HG03439 (cell line): ENCODE measurements at regions not wholly inside any gene's neighbourhood (a gene's known extent, or its start where the extent isn't known, plus 50 kb on each side); places are given as distances from the start of the nearest gene placed in this dataset.

Experiments used
- ATAC-seq: cut with Tn5 transposase; IDR thresholded peaks from one replicate; pipeline ENCODE4 v1.9.1; 2021; ENCODE audit warnings: mild to moderate bottlenecking, moderate library complexity; ENCODE audit not compliant: unreplicated experiment

- no peak for ATAC-seq
These were observed 277.8 kb upstream of the NEBL start for GRCh38 chr10:21174715-21175495.

GRCh38 chr10:21173802-21174714 lies 276.9 kb upstream of the NEBL start:
- no peak for ATAC-seq

GRCh38 chr10:21172930-21173801 lies 276.1 kb upstream of the NEBL start:
- ATAC-seq: no peak

DNA sequence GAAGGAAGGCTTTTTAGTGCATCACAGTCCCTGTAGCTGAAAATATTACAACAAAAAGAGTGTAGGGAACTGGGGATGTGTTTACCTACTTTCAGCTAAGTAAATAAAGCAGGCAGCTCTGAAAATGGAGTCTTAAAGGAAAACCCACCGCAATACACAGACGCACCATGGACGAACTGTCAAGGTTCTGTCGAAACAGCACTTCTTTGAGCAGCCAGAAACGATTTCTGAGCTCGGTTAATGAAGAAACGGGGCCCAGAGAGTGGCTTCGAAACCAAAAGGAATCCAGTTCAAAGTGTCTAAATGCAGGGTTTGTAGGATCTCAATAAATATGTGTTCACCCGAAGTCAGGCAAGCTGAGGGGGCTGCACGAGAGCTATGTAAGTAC lies 275.4 kb upstream of the NEBL start:
- ATAC-seq: no peak

DNA sequence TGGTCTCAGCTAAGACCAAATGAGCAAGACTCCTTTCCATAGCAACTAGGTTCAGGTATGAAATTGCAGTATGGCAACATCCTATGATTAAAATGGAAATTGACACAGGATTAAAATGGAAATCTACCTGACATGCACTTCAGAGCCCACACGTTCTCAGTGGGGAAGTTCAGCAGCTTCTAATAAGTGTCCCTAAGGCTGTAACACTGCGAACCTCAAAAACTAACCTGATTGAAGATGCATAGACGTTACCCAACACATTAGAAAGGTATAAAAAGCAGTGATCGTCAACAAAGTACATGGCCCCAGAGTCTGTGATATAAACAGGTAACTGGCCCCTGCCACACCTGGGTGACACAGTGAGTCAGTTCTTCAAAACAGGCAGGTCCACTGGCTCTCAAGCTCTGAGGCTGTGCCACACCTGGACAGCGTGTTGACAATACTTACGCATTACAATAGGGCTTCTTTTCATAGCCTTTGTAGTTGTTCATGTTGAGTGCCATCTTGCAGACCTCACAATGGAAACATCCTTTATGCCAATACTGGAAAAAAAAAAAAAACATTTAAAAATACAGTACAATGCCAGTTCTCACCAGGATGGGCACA lies 274.9 kb upstream of the NEBL start:
- no peak for ATAC-seq

DNA sequence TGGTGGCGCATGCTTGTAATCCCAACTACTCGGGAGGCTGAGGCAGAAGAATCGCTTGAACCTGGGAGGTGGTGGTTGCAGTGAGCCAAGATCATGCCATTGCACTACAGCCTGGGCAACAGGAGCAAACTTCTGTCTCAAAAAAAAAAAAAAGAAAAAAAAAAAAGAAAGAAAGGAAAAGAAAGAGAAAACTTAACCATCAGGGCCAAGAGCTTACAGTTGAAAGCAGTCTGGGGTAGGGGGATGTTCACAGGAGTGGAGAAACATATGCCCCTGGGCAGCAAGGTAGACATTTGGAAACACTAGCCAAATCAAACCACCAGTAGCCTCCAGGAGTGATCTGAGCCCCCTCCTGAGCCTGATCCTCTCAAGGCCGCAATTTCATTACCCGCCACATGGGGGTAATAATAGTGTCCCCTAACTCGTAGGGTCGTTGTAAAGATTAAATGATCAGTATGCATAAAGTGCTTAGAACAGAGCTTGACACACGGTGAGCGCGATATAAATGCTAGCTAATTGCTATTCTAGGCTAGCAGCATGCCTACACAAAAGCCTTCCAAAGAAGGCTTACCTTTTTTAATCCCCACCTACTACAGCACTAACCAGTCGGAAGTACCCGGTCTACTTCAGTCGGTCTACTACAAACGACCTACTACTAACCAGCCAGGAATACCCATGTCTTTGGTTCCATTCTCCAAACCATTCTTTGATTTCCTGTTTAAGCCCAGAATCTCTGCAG lies 274.3 kb upstream of the NEBL start:
- ATAC-seq: no peak

DNA sequence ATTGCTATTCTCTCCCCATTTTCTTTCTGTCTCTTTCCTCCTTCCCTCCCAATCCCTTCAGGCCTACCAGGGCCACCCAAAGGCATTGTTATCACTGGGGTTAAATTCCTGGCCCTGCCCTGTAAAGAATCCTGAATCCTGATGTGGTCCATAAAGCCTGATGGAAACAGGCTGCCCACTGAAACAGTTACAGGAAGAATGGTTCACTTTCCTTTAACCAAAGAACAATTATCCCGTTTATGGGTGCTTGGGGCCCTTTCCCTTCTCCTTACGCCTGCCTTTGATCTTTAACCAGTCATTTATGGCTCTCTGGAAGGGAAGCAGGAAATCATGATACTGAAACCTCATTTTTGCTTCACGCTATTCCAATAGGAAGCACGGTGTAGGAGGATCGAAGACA lies 273.1 kb upstream of the NEBL start:
- ATAC-seq: no peak

- no peak for ATAC-seq
These were observed 272.2 kb upstream of the NEBL start for GRCh38 chr10:21169271-21169670.

GRCh38 chr10:21167288-21168010 lies 270.3 kb upstream of the NEBL start:
- no peak for ATAC-seq

- no peak for ATAC-seq
These were observed 269.6 kb upstream of the NEBL start for GRCh38 chr10:21166557-21167287.

DNA sequence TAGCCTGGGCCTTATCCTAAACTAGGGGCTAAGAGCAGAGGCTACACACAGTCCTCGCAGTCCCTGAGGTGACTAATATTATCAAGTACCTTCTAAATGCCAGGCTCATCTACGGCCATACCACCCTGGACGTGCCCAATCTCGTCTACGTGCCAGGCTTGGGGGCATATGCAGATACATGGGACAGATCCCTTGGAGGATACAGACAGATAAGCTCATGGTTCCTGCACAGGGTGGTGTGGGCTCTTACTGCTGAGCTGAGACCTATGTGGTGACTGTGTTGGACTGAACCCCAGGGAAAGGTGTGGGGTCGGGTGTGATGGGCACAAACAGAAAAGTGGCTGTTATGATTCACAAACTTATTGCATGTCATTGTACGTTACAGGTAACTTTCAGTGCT lies 268.4 kb upstream of the NEBL start:
- no peak for ATAC-seq

GRCh38 chr10:21164687-21165086 lies 267.6 kb upstream of the NEBL start:
- ATAC-seq: no peak

- no peak for ATAC-seq
These were observed 265.8 kb upstream of the NEBL start for GRCh38 chr10:21162948-21163347.

- ATAC-seq: no peak
These were observed 264.5 kb upstream of the NEBL start for GRCh38 chr10:21161647-21162046.

DNA sequence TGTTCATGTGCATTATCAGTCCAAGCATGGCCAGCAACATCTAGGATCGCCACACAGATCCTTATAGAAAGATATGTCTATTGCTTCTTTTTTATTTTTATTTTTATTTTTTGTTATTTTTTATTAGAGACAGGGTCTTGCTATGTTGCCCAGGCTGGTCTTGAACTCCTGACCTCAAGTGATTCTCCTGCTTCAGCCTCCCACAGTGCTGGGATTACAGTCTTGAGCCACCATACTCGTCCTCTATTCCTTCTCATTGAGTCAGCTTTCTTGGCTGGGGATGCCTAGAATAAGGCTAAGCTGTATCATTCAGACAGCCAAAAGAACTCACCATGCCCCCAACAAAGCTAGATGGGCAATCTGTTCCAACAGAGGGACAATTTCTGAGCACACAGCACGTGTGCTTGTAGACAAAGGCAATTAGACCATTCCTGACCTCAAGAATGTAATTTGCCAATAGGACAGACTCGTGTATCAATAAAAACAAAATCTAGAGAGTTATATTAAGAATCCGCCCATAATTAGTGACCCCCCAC lies 264.0 kb upstream of the NEBL start:
- ATAC-seq: no peak

- no peak for ATAC-seq
These were observed 263.0 kb upstream of the NEBL start for GRCh38 chr10:21160116-21160515.

DNA sequence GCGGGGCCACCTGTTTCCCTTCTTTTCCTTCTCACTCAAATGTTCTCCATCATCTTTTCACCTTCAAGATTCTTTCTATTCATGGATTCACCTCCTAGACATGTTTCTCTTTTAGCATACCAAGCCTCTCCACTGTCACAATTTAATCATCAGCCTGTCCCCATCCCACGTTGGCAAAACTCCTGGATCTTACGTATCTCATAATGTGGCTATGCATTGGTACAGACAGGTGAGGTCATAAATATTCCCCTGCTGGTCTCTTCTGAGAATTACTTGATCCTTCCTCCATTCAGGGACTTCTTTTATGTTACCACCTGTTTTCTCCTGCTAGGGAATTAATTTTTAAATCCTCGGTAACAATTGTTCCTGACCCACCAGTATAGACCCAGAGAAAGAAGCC lies 262.6 kb upstream of the NEBL start:
- no peak for ATAC-seq

DNA sequence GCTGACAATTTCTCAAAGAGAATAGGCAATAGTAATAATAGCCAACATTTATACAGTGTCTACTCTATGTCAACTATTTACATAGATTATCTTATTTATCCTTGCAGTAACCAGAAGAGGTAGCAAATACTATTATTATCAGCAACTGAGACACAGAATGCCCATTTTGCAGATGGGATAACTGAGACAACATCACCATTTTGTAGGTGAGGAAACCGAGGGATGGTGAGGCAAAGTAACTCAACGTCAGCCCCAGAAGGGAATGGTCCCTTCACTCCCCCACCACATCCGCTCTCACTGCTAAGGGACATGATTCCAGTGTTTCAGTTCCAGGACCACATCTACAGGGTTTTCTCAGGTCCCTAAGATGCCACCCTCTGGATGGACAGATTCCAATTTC lies 261.2 kb upstream of the NEBL start:
- no peak for ATAC-seq
